Mesendoderm (in vitro differentiated cells): ENCODE measurements at regions not wholly inside any gene's neighbourhood (a gene's known extent, or its start where the extent isn't known, plus 50 kb on each side); places are given as distances from the start of the nearest gene placed in this dataset.

Experiments
- DNase-seq: peaks from one replicate; pipeline ENCODE4 v3.0.0; 2013
- H2AK5ac ChIP-seq: 2 replicates; pipeline ENCODE4 v1.6.1; 2013; ENCODE audit warnings: low read length, inconsistent platforms
- H2BK120ac ChIP-seq: 2 replicates; pipeline ENCODE4 v1.6.1; 2013; ENCODE audit warnings: low read depth, mild to moderate bottlenecking, low read length, moderate library complexity, mixed read lengths
- H2BK15ac ChIP-seq: replicated peaks from 2 replicates; pipeline ENCODE4 v1.6.1; 2013; ENCODE audit warnings: low read depth, mild to moderate bottlenecking, moderate library complexity
- H2BK5ac ChIP-seq: 2 replicates; pipeline ENCODE4 v1.6.1; 2013; ENCODE audit warnings: low read length, inconsistent platforms
- H3K18ac ChIP-seq: 2 replicates; pipeline ENCODE4 v1.6.1; 2013; ENCODE audit warnings: mild to moderate bottlenecking, low read length, mixed read lengths
- H3K23ac ChIP-seq: one replicate; pipeline ENCODE4 v1.6.1; 2013; ENCODE audit warnings: low read length
- H3K27ac ChIP-seq: 2 replicates; pipeline ENCODE4 v1.5.1; 2013; ENCODE audit warnings: low read depth, mild to moderate bottlenecking, inconsistent platforms, low read length, moderate library complexity
- H3K27me3 ChIP-seq: 2 replicates; pipeline ENCODE4 v1.6.1; 2013; ENCODE audit warnings: low read length, control low read depth, mild to moderate bottlenecking, inconsistent platforms; ENCODE audit not compliant: insufficient read depth, poor library complexity
- H3K36me3 ChIP-seq: 2 replicates; pipeline ENCODE4 v1.6.1; 2013; ENCODE audit warnings: low read length, inconsistent platforms; ENCODE audit not compliant: control insufficient read depth, insufficient read depth
- H3K4ac ChIP-seq: one replicate; pipeline ENCODE4 v1.6.1; 2013; ENCODE audit warnings: low read depth, mild to moderate bottlenecking, low read length, moderate library complexity
- H3K4me1 ChIP-seq: 2 replicates; pipeline ENCODE4 v1.6.1; 2013; ENCODE audit warnings: low read depth, low read length, inconsistent platforms; ENCODE audit not compliant: control insufficient read depth
- H3K4me2 ChIP-seq: 2 replicates; pipeline ENCODE4 v1.6.1; 2013; ENCODE audit warnings: low read length
- H3K4me3 ChIP-seq: 2 replicates; pipeline ENCODE4 v1.5.1; 2013; ENCODE audit warnings: mild to moderate bottlenecking, low read length
- H3K56ac ChIP-seq: one replicate; pipeline ENCODE4 v1.6.1; 2013; ENCODE audit warnings: low read length
- H3K79me1 ChIP-seq: 2 replicates; pipeline ENCODE4 v1.6.1; 2013; ENCODE audit warnings: low read length, inconsistent platforms
- H3K79me2 ChIP-seq: 2 replicates; pipeline ENCODE4 v1.6.1; 2013; ENCODE audit warnings: mild to moderate bottlenecking, low read length; ENCODE audit not compliant: control insufficient read depth, insufficient read depth
- H3K9ac ChIP-seq: 2 replicates; pipeline ENCODE4 v1.6.1; 2013; ENCODE audit warnings: low read length, inconsistent platforms
- H4K5ac ChIP-seq: one replicate; pipeline ENCODE4 v1.6.1; 2013; ENCODE audit warnings: low read length
- H4K8ac ChIP-seq: one replicate; pipeline ENCODE4 v1.6.1; 2013; ENCODE audit warnings: low read depth, mild to moderate bottlenecking, control low read depth, low read length, moderate library complexity
- WGBS: extraction: QIAGEN DNeasy Blood & Tissue Kit; methylation state at CpG from one replicate; pipeline ENCODE4 v1.1.7; 2013; ENCODE audit warnings: low lambda C conversion rate, missing lambda C conversion rate; ENCODE audit not compliant: insufficient coverage; ENCODE audit errors: extremely low coverage; 5-methylcytosine and 5-hydroxymethylcytosine counted together

DNA sequence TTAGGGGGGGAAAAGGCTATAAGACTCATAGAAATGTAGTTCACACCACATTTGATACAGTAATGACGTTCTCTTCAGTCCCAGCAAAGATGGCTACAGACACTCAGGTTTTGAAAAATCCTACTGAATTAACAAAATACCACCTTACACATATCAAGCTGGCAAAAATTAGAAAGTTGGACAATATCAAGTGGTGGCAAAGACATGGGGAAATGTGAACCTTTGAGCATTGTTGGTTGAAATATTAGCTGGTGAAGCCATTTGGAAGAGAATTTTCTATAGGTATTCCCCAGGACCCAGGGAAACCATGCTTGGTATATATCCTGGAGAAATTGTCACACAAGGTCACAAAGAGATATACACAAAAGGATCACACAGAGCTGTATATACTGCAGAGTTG, 163.0 kb downstream of the ADSS2 start:
- Histone ChIP-seq H3K27me3 (no peaks in the 10 kb centered on the region), H3K27ac (no peak overlapping the region), H3K4me3 (no peak overlapping the region), H2AK5ac (no peak overlapping the region), H3K79me2 (no peaks in the 10 kb centered on the region), H4K8ac (no peak overlapping the region), H3K4ac (no peak overlapping the region), H2BK120ac (no peak overlapping the region), H3K56ac (no peak overlapping the region), H3K4me2 (no peak overlapping the region), H3K79me1 (no peaks in the 10 kb centered on the region), H2BK5ac (no peak overlapping the region), H3K36me3 (no peaks in the 10 kb centered on the region), H4K5ac (no peak overlapping the region), H3K4me1 (no peaks in the 10 kb centered on the region), H3K18ac (no peak overlapping the region), H2BK15ac (no peak overlapping the region), H3K23ac (no peak overlapping the region), H3K9ac (no peak overlapping the region)
- no CpG with 5 or more reads among the region's 1 CpG for WGBS
- no peak for DNase-seq

DNA sequence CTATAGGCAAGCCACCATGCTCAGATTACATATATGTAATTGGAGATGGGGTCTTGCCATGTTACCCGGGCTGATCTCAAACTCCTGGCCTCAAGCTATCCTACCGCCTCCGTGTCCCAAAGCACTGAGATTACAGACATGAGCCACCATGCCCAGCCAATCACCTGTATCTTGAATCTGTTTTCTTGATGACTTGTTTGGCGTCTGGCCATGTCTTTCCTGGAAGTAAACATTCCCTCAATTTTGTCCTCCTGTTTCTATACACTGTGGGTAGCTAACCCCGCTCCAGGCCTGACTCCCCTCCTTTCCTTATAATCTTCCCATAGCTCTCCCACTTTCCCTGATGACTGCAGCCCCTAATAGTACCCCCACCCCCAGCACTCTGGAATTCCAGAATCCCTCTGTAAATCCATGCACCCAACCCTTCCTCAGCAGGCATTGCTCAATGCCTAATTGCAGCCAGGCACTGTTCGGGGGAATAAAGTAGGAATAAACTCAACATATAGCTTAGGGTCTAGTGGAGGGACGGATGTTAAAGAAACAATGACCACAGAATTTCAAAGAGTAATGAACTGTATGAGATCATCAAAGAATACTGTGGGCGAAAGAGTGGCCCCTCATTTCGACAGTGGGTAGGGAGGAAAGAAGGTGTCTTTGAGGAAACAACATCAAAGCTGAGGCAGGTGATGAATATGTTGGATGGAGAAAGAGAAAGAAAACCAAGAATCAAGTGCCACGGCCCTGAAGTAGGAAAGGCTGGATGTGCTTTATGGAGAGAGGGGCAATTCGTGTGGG, 161.5 kb downstream of the ADSS2 start:
- H3K9ac ChIP-seq = no peak overlapping the region
- H3K79me1 ChIP-seq = no peaks in the 10 kb centered on the region
- no peak overlapping the region for H3K27ac ChIP-seq
- no peak overlapping the region for H3K4me3 ChIP-seq
- H3K23ac ChIP-seq = no peak overlapping the region
- H2BK15ac ChIP-seq = no peak overlapping the region
- H2AK5ac ChIP-seq = no peak overlapping the region
- H4K8ac ChIP-seq = no peak overlapping the region
- no peaks in the 10 kb centered on the region for H3K4me1 ChIP-seq
- no peak overlapping the region for H3K4ac ChIP-seq
- no peak overlapping the region for H2BK120ac ChIP-seq
- H3K4me2 ChIP-seq = no peak overlapping the region
- no peak overlapping the region for H3K56ac ChIP-seq
- no peaks in the 10 kb centered on the region for H3K79me2 ChIP-seq
- no peak for DNase-seq
- no peak overlapping the region for H3K18ac ChIP-seq
- H2BK5ac ChIP-seq = no peak overlapping the region
- H4K5ac ChIP-seq = no peak overlapping the region
- no peaks in the 10 kb centered on the region for H3K27me3 ChIP-seq
- H3K36me3 ChIP-seq = no peaks in the 10 kb centered on the region
- no CpG with 5 or more reads among the region's 11 CpGs for WGBS

DNA sequence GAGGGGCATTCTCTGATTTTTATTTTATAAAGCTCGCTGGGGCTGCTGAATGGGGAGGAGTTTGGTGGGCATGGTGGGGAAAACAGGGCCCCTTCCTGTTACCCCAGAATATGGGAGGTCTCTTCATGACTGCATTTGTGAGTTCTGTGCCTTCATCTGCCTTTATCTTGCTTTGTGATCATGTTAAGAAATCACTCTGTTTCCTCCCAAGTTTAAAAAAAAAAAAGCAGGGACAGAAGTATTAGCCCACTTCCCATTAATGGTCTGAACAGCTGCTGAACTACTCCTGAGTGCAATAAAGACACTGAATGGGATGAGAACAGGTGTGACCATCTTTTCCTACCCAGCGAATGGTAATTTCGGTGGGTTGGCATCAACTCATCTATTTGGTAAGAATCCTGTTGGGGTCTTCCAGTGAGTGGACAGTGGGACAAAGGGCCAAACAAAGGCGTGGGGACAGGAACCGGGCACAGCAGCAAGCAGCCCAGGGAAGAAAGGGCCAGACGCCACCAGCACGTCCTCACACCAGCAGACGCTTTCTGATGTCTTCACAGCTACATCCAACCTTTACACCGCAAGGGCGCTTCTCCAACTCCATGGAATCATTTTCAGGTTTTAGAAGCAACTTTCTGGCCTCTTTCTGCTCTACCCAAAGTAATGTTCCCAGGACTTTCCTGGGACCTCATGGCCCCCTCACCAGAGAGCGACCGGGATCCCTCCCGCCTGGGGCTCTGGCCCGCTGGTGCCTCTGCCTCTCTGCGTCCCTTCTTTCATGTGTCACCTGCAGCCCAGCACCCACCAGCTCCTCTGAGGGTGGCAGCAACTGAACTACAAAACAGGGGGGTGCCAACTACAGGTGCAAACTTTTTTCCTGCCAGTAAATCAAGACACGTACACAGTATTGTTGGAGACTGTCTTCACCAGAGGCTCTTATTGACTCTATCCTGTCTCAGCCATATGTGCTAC, 160.2 kb downstream of the ADSS2 start:
- WGBS = no CpG with 5 or more reads among the region's 16 CpGs

DNA sequence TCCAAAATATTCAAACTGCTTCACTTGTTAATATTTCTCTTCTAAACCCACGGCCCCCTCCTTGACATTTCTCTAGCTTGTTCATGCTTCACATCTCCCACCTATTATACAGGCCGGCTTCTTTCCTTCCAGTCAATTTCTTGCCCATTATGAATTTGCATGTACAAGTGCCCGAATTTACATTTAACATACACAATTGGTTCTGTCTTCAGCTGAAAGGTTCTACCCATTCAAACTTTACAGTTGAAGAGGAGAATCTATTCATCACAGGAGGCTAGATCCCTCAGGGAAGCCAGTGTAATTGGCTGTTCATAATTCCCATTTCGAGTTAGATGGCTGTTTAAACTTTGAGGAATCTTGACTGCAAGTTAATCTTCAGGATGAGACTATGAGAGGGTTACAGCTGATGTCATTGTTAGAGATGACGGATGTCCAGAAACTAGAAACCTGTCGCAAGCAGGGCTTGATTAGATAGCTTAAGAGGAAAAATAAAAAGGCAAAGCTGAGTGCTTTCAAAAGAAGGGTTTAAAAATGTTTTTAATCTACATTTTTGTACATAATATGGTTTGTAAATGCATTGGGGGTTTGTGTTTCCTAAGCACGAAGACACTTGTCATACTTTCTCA, 157.0 kb downstream of the ADSS2 start:
- no peak overlapping the region for H3K23ac ChIP-seq
- no peak overlapping the region for H3K4me3 ChIP-seq
- H4K5ac ChIP-seq = no peak overlapping the region
- H2BK5ac ChIP-seq = no peak overlapping the region
- H3K56ac ChIP-seq = no peak overlapping the region
- H3K79me1 ChIP-seq = no peaks in the 10 kb centered on the region
- no peak overlapping the region for H3K27ac ChIP-seq
- H3K4me1 ChIP-seq = peaks cover 1% of the 10 kb centered on the region
- no peak overlapping the region for H3K9ac ChIP-seq
- no peak overlapping the region for H2AK5ac ChIP-seq
- H3K4me2 ChIP-seq = no peak overlapping the region
- no peak for DNase-seq
- H3K27me3 ChIP-seq = no peaks in the 10 kb centered on the region
- H4K8ac ChIP-seq = no peak overlapping the region
- H2BK120ac ChIP-seq = no peak overlapping the region
- H3K79me2 ChIP-seq = no peaks in the 10 kb centered on the region
- H3K36me3 ChIP-seq = no peaks in the 10 kb centered on the region
- no peak overlapping the region for H3K4ac ChIP-seq
- WGBS = no CpG with 5 or more reads among the region's 7 CpGs
- no peak overlapping the region for H3K18ac ChIP-seq
- no peak overlapping the region for H2BK15ac ChIP-seq

More for the DNA sequence above, 160.2 kb downstream of the ADSS2 start:
- Histone ChIP-seq H3K23ac (no peak overlapping the region), H2BK5ac (no peak overlapping the region), H3K79me1 (no peaks in the 10 kb centered on the region), H2BK15ac (no peak overlapping the region), H3K9ac (no peak overlapping the region), H3K4me2 (no peak overlapping the region), H3K4ac (no peak overlapping the region), H3K4me3 (no peak overlapping the region), H4K5ac (no peak overlapping the region), H3K4me1 (no peaks in the 10 kb centered on the region), H2AK5ac (no peak overlapping the region), H4K8ac (no peak overlapping the region), H3K27ac (no peak overlapping the region), H3K18ac (no peak overlapping the region), H3K27me3 (no peaks in the 10 kb centered on the region), H3K36me3 (no peaks in the 10 kb centered on the region), H3K56ac (no peak overlapping the region), H3K79me2 (no peaks in the 10 kb centered on the region), H2BK120ac (no peak overlapping the region)
- no peak for DNase-seq

DNA sequence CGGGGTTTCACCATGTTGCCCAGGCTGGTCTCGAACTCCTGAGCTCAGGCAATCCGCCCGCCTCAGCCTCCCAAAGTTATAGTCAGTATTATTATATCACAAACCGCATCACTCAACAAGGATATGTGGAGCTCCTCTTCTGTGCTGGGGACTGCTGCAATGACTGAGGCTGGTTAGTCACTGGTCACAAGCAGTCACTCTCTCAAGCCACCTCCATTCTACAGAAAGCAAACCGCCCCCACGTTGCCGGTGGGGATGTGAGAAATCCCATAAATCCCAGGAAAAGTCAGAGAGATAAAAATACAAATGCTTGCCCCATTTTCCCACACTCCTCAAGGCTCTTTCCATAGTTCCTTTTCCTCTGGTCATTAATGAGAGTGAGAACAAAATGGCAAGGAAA, 155.7 kb downstream of the ADSS2 start:
- H3K4me1 ChIP-seq = peaks cover 1% of the 10 kb centered on the region
- no peak overlapping the region for H2AK5ac ChIP-seq
- no peak overlapping the region for H3K4me3 ChIP-seq
- no peak overlapping the region for H2BK120ac ChIP-seq
- no peak overlapping the region for H2BK5ac ChIP-seq
- no peak overlapping the region for H3K27ac ChIP-seq
- no peaks in the 10 kb centered on the region for H3K79me2 ChIP-seq
- no peaks in the 10 kb centered on the region for H3K27me3 ChIP-seq
- H3K18ac ChIP-seq = no peak overlapping the region
- H3K4ac ChIP-seq = no peak overlapping the region
- no peak overlapping the region for H2BK15ac ChIP-seq
- no peak overlapping the region for H4K5ac ChIP-seq
- no peak overlapping the region for H3K9ac ChIP-seq
- no peak overlapping the region for H3K4me2 ChIP-seq
- no peaks in the 10 kb centered on the region for H3K79me1 ChIP-seq
- no peaks in the 10 kb centered on the region for H3K36me3 ChIP-seq
- H3K56ac ChIP-seq = no peak overlapping the region
- H4K8ac ChIP-seq = no peak overlapping the region
- no peak for DNase-seq
- H3K23ac ChIP-seq = no peak overlapping the region
- no CpG with 5 or more reads among the region's 8 CpGs for WGBS
